GM06990 (cell line): ENCODE measurements at regions not wholly inside any gene's neighbourhood (a gene's known extent, or its start where the extent isn't known, plus 50 kb on each side); places are given as distances from the start of the nearest gene placed in this dataset.

ENCODE experiments used
- DNase-seq: peaks from one replicate; pipeline ENCODE4 v3.0.0-alpha.2; 2011; ENCODE audit not compliant: insufficient read length; ENCODE audit errors: extremely low read depth
- H3K27me3 ChIP-seq: replicated peaks from 2 replicates; pipeline ENCODE4 v1.6.0; 2011; ENCODE audit warnings: low read length; ENCODE audit not compliant: control insufficient read depth, insufficient read depth
- H3K36me3 ChIP-seq: 2 replicates; pipeline ENCODE4 v1.5.1; 2011; ENCODE audit warnings: low read length; ENCODE audit not compliant: control insufficient read depth, insufficient read depth
- H3K4me3 ChIP-seq: replicated peaks from 2 replicates; pipeline ENCODE4 v1.5.1; 2011; ENCODE audit warnings: low read depth, mild to moderate bottlenecking, control low read depth, low read length
- CTCF ChIP-seq: IDR thresholded peaks from 2 replicates; pipeline ENCODE4 v1.5.1; 2011; ENCODE audit warnings: low read length, control low read depth, mild to moderate bottlenecking, inconsistent platforms; ENCODE audit not compliant: insufficient read depth, poor library complexity, severe bottlenecking

- no peak for DNase-seq
- Histone ChIP-seq H3K36me3 (no peaks in the 10 kb centered on the region), H3K27me3 (no peaks in the 10 kb centered on the region), H3K4me3 (no peak overlapping the region)
- TF ChIP-seq CTCF: no peak
These were observed 156.5 kb downstream of the TLE3 start for GRCh38 chr15:69941301-69941605.

- DNase-seq: no peak
- TF ChIP-seq CTCF: no peak
- no peaks in the 10 kb centered on the region for H3K36me3 ChIP-seq
- H3K27me3 ChIP-seq: no peaks in the 10 kb centered on the region; the same call in 1 of the 2 replicates
- H3K4me3 ChIP-seq: no peak overlapping the region
These were observed 155.8 kb downstream of the TLE3 start for GRCh38 chr15:69941706-69942495.

- DNase-seq: no peak
- Histone ChIP-seq H3K36me3 (no peaks in the 10 kb centered on the region), H3K4me3 (no peak overlapping the region), H3K27me3 (no peaks in the 10 kb centered on the region; the same call in 1 of the 2 replicates)
- no peak for TF ChIP-seq CTCF
These were observed 154.1 kb downstream of the TLE3 start for GRCh38 chr15:69943637-69944036.

- DNase-seq: no peak
- no peak overlapping the region for H3K4me3 ChIP-seq
- H3K36me3 ChIP-seq: no peaks in the 10 kb centered on the region
- TF ChIP-seq CTCF: no peak
- no peaks in the 10 kb centered on the region; the same call in 1 of the 2 replicates for H3K27me3 ChIP-seq
These were observed 152.0 kb downstream of the TLE3 start for GRCh38 chr15:69945729-69946128.

GRCh38 chr15:69946870-69947269, 150.8 kb downstream of the TLE3 start:
- no peak overlapping the region for H3K4me3 ChIP-seq
- no peak for DNase-seq
- no peaks in the 10 kb centered on the region for H3K36me3 ChIP-seq
- TF ChIP-seq CTCF: no peak
- no peaks in the 10 kb centered on the region; the same call in 1 of the 2 replicates for H3K27me3 ChIP-seq
